Endodermal cell (in vitro differentiated cells): ENCODE measurements at regions not wholly inside any gene's neighbourhood (a gene's known extent, or its start where the extent isn't known, plus 50 kb on each side); places are given as distances from the start of the nearest gene placed in this dataset.
"Not testable (repeated sequence)": the region's sequence is repeated elsewhere in the genome, so short reads cannot be mapped to it uniquely, and the experiment has no call there.

Experiments used
- DNase-seq: peaks from one replicate; pipeline ENCODE4 v3.0.0-alpha.2; 2017
- H3K27ac ChIP-seq: 2 replicates; pipeline ENCODE4 v1.5.1; 2013; ENCODE audit warnings: mild to moderate bottlenecking, low read depth, low read length, moderate library complexity
- H3K27me3 ChIP-seq: 2 replicates; pipeline ENCODE4 v1.6.1; 2013; ENCODE audit warnings: mild to moderate bottlenecking, low read length, moderate library complexity; ENCODE audit not compliant: insufficient read depth, control insufficient read depth, poor library complexity, severe bottlenecking
- H3K36me3 ChIP-seq: 2 replicates; pipeline ENCODE4 v1.7.0; 2013; ENCODE audit warnings: mild to moderate bottlenecking, low read length, moderate library complexity; ENCODE audit not compliant: control insufficient read depth, insufficient read depth
- H3K4me1 ChIP-seq: one replicate; pipeline ENCODE4 v1.7.0; 2013; ENCODE audit warnings: low read length; ENCODE audit not compliant: control insufficient read depth, insufficient read depth
- H3K4me3 ChIP-seq: 2 replicates; pipeline ENCODE4 v1.5.1; 2013; ENCODE audit warnings: mild to moderate bottlenecking, low read length, moderate library complexity
- H3K9ac ChIP-seq: 2 replicates; pipeline ENCODE4 v1.6.1; 2013; ENCODE audit warnings: mild to moderate bottlenecking, low read length, moderate library complexity; ENCODE audit not compliant: poor library complexity, severe bottlenecking; ENCODE audit errors: extremely low read depth
- H3K9me3 ChIP-seq: 2 replicates; pipeline ENCODE4 v1.6.1; 2013; ENCODE audit warnings: mild to moderate bottlenecking, low read length, moderate library complexity; ENCODE audit not compliant: control insufficient read depth
- H3K27ac Mint-ChIP-seq: 2 replicates; pipeline ENCODE4 v1.8.0; 2020; ENCODE audit warnings: mixed read lengths
- H3K27me3 Mint-ChIP-seq: 2 replicates; pipeline ENCODE4 v1.8.0; 2021; ENCODE audit warnings: mild to moderate bottlenecking, mixed read lengths; ENCODE audit not compliant: insufficient read depth
- H3K36me3 Mint-ChIP-seq: 2 replicates; pipeline ENCODE4 v1.8.0; 2020; ENCODE audit warnings: low read depth, mixed read lengths
- H3K4me1 Mint-ChIP-seq: 2 replicates; pipeline ENCODE4 v1.8.0; 2020; ENCODE audit warnings: mixed read lengths
- H3K4me3 Mint-ChIP-seq: 2 replicates; pipeline ENCODE4 v1.8.0; 2020; ENCODE audit warnings: mild to moderate bottlenecking, moderate library complexity, mixed read lengths
- H3K9me3 Mint-ChIP-seq: 2 replicates; pipeline ENCODE4 v1.8.0; 2020; ENCODE audit warnings: mild to moderate bottlenecking, mixed read lengths
- WGBS, 2 experiments: methylation state at CpG; one replicate each; pipeline versions ENCODE4 v1.1.5 to v1.1.7; 2013; ENCODE audit warnings: missing lambda C conversion rate in 2 of 2, mixed read lengths in 1 of 2; ENCODE audit not compliant: insufficient coverage in 1 of 2, insufficient read length in 1 of 2; 5-methylcytosine and 5-hydroxymethylcytosine counted together
- TF ChIP-seq, protein P1 (sequence below): fragments of 200-600 bp; sonication (generic); conservative IDR thresholded peaks from 2 replicates; pipeline ENCODE4 v1.5.0; 2021; ENCODE audit warnings: antibody characterized with exemption, mild to moderate bottlenecking

DNA sequence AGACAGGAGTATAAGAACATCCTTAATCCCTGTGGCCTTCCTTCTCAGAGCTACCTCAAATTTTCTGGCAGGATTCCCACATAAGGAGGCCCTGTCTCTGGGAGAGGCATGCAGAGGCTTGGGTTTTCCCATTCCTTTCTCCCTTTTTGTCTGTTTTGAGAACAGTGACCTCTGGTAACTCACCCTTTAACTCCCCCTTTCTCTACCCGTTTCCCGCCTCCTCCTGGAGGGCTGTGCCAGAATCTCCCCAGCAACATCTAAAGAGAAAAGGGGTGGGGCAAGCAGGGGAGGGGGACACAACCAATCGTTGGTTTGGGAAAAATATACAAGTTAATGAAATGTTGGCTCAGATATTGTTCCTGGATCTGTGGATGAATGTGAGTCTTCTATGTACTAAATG is 303.7 kb upstream of the IRS4 start:
- Histone ChIP-seq H3K27ac (no peak overlapping the region), H3K4me3 (no peak overlapping the region), H3K36me3 (no peaks in the 10 kb centered on the region), H3K27me3 (no peaks in the 10 kb centered on the region), H3K4me1 (peaks cover 3% of the 10 kb centered on the region), H3K9ac (no peak overlapping the region), H3K9me3 (no peaks in the 10 kb centered on the region)
- no peaks in the 10 kb centered on the region for H3K9me3 Mint-ChIP-seq
- no peak overlapping the region for H3K4me3 Mint-ChIP-seq
- DNase-seq = peak; percentile 53
- H3K27ac Mint-ChIP-seq = peak overlapping the region; percentile 82
- no peaks in the 10 kb centered on the region for H3K36me3 Mint-ChIP-seq
- 38 to 40% methylated on average over 1 of the region's 3 CpGs for WGBS, 2 experiments
- H3K27me3 Mint-ChIP-seq = no peaks in the 10 kb centered on the region
- TF ChIP-seq, protein P1, sequence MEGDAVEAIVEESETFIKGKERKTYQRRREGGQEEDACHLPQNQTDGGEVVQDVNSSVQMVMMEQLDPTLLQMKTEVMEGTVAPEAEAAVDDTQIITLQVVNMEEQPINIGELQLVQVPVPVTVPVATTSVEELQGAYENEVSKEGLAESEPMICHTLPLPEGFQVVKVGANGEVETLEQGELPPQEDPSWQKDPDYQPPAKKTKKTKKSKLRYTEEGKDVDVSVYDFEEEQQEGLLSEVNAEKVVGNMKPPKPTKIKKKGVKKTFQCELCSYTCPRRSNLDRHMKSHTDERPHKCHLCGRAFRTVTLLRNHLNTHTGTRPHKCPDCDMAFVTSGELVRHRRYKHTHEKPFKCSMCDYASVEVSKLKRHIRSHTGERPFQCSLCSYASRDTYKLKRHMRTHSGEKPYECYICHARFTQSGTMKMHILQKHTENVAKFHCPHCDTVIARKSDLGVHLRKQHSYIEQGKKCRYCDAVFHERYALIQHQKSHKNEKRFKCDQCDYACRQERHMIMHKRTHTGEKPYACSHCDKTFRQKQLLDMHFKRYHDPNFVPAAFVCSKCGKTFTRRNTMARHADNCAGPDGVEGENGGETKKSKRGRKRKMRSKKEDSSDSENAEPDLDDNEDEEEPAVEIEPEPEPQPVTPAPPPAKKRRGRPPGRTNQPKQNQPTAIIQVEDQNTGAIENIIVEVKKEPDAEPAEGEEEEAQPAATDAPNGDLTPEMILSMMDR = no peak
- H3K4me1 Mint-ChIP-seq = peaks cover 20% of the 10 kb centered on the region

- Mint-ChIP-seq H3K27ac (no peak overlapping the region), H3K36me3 (no peaks in the 10 kb centered on the region), H3K9me3 (peaks cover 5% of the 10 kb centered on the region), H3K4me1 (peaks cover 20% of the 10 kb centered on the region), H3K4me3 (no peak overlapping the region), H3K27me3 (no peaks in the 10 kb centered on the region)
- Histone ChIP-seq H3K9ac (no peak overlapping the region), H3K4me1 (peaks cover 3% of the 10 kb centered on the region), H3K4me3 (no peak overlapping the region), H3K27ac (no peak overlapping the region), H3K27me3 (no peaks in the 10 kb centered on the region), H3K9me3 (no peaks in the 10 kb centered on the region), H3K36me3 (no peaks in the 10 kb centered on the region)
- DNase-seq = no peak
- TF ChIP-seq, protein P1 = no peak
- 71% methylated on average over 1 of the region's 2 CpGs; no CpG with 5 or more reads in 1 of the 2 experiments for WGBS, 2 experiments
Observed at GRCh38 chrX:109036624-109037023, 300.3 kb upstream of the IRS4 start.

DNA sequence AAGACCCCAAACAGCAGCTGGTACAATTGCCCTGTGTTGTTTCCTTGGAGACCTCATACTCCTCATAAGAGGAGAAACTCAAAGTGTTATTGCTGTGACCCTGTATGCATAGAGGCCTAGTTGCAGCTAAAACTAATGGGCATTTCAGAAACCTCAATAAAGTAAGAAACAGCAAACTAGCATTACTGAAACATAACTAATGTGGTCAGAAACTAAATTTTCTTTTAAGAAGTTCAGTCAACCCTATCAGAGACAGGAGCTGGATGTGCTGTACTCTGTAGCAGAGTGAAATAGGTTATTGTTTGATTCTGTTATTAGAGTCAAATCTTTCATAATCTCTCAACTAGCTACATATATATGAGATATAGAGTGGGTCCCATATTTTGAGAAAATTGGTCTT is 257.5 kb upstream of the IRS4 start:
- DNase-seq = no peak
- Mint-ChIP-seq H3K36me3 (no peaks in the 10 kb centered on the region), H3K27ac (no peak overlapping the region), H3K4me3 (no peak overlapping the region), H3K9me3 (peaks cover 11% of the 10 kb centered on the region), H3K27me3 (no peaks in the 10 kb centered on the region), H3K4me1 (no peaks in the 10 kb centered on the region)
- Histone ChIP-seq H3K36me3 (no peaks in the 10 kb centered on the region), H3K9me3 (no peaks in the 10 kb centered on the region), H3K27ac (no peak overlapping the region), H3K4me3 (no peak overlapping the region), H3K27me3 (no peaks in the 10 kb centered on the region), H3K9ac (no peak overlapping the region), H3K4me1 (no peaks in the 10 kb centered on the region)
- TF ChIP-seq, protein P1 = no peak

- peaks cover 19% of the 10 kb centered on the region for H3K9me3 Mint-ChIP-seq
- not testable (repeated sequence) for H3K27ac ChIP-seq, H3K4me1 ChIP-seq, H3K27me3 Mint-ChIP-seq, H3K27ac Mint-ChIP-seq, H3K36me3 Mint-ChIP-seq, H3K9ac ChIP-seq, H3K27me3 ChIP-seq, H3K4me3 Mint-ChIP-seq, H3K4me1 Mint-ChIP-seq, H3K4me3 ChIP-seq, DNase-seq, H3K36me3 ChIP-seq, H3K9me3 ChIP-seq
- WGBS, 2 experiments = 96% methylated on average over 3 of the region's 3 CpGs; no CpG with 5 or more reads in 1 of the 2 experiments
Observed at GRCh38 chrX:108972899-108973298, 236.5 kb upstream of the IRS4 start.
